ENCODE measurements at regions not wholly inside any gene's neighbourhood (a gene's known extent, or its start where the extent isn't known, plus 50 kb on each side); places are given as distances from the start of the nearest gene placed in this dataset.

DNA sequence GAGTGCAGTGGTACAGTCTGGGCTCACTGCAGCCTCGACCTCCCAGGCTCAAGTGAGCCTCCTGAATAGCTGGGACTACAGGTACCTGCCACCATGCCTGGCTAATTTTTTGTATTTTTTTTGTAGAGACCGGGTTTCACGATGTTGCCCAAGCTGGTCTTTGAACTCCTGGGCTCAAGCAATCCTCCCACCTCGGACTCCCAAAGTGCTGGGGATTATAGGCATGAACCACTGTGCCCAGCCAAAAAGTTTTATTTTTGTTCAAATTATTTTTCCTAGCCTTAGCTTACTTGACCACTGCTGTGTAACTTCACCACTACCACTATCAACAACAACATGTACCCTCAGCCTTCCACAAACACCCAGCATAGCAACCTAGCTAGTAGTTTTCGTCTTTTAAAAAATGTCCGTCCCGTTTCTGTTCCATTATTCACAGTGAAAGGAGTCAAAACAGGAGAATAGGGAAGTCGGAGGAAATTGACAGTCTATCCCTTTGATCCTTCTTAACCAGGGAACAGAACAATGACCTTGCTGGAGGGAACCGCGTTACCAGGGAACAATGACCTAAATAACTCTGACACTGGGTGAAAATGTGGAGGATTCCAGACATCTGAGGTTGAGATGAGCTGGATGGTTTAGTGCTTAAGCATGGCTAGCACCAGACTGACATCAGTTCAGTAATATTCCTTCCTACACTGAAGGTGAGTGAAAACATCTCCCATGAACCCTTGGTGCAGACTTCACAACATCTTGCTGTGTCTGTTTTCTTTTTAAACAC lies 69.2 kb upstream of the ARL4C start:
- no peak for TF ChIP-seq TEAD4 (IDR thresholded peaks at IDR 0.05)
- TF ChIP-seq, protein P1, sequence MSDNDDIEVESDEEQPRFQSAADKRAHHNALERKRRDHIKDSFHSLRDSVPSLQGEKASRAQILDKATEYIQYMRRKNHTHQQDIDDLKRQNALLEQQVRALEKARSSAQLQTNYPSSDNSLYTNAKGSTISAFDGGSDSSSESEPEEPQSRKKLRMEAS (IDR thresholded peaks at IDR 0.05): no peak
- no peak for TF ChIP-seq FOXM1 (IDR thresholded peaks at IDR 0.05; ENCODE audit: borderline replicate concordance, low read depth)
